ENCODE measurements at regions not wholly inside any gene's neighbourhood (a gene's known extent, or its start where the extent isn't known, plus 50 kb on each side); places are given as distances from the start of the nearest gene placed in this dataset.
A peak's percentile ranks its signal among the peaks of the same experiment; 100 is the strongest.

DNA sequence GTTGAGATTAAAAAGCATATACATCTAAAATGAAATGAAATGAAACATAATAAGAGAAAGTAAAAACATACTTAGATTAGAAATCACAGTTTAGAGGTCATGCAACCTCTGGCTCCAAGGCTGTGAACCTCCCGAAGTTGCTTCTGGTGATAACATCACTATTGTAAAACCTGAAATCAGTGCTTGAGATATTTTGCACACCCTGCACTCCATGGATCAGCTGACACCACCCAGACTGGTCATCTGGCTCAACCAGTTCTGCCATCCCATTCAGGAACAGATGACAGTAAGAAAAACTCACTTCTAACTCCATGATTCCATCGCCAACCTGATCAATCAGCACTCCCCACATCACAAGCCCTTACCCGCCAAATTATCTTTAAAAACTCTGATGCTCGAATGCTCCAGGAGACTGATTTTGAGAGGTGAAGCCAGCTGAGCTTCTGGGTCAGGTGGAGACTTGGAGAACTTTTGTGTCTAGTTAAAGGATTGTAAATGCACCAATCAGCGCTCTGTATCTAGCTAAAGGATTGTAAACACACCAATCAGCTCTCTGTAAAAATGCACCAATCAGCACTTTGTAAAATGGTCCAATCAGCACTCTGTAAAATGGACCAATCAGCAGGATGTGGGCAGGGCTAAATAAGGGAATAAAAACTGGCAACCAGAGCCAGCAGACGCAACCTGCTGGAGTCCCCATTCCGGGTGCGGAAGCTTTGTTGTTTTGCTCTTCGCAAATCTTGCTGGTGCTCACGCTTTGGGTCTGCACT is 162.6 kb upstream of the MAGI2 start:
- no peak for DNase-seq

- no peak for DNase-seq
Measured at GRCh38 chr7:79615466-79615865, 162.0 kb upstream of the MAGI2 start.

- no peak for DNase-seq
Measured at GRCh38 chr7:79612903-79613302, 159.4 kb upstream of the MAGI2 start.

- no peak for DNase-seq
Measured at GRCh38 chr7:79612022-79612421, 158.6 kb upstream of the MAGI2 start.

DNA sequence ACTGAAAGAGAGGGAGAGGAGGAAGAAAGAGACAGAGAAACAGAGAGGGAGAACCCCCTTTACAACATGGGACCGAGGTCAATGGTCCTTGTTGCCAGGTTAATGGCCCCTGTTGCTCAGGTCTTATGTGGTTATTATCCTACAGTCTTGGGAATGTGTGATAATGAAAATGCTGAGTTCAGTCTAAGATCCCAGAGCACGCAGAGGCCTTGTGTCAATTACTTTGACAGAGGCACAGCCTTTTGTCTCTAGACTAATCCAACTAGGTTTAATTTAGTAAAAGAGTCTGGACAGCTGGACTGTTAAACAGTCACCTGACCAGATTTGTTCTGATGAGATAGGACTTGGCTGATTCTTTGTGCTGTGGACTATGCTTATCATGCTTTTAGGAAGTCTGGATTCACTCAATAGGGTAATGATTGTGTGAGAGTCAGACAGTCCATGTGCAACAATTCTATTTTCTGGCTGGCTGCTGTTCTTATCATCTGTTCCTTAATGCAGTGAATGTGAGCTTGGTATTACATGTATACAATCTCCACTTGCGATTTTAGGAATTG is 157.4 kb upstream of the MAGI2 start:
- peak; percentile 48 for DNase-seq

GRCh38 chr7:79610313-79610712 is 156.8 kb upstream of the MAGI2 start:
- DNase-seq: no peak

- no peak for DNase-seq
Measured at GRCh38 chr7:79608005-79608404, 154.5 kb upstream of the MAGI2 start.

DNA sequence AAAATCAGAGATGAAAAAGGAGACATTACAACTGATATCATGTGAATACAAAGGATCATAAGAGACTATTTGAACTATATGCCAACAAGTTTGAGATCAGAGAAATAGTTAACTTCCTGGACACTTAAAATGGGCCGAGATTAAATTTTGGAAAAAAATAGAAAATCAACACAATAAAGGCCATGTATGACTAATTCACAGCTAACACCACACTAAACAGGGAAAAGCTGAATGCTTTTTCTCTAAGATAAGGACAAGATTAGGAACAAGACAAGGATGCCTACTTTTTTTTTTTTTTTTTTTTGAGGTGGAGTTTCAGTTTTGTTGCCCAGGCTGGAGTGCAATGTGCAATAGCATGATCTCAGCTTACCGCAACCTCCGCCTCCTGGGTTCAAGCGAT is 151.4 kb upstream of the MAGI2 start:
- DNase-seq: no peak

GRCh38 chr7:79598351-79598750 is 144.9 kb upstream of the MAGI2 start:
- no peak for DNase-seq

GRCh38 chr7:79594671-79595070 is 141.2 kb upstream of the MAGI2 start:
- DNase-seq: peak; percentile 93

DNA sequence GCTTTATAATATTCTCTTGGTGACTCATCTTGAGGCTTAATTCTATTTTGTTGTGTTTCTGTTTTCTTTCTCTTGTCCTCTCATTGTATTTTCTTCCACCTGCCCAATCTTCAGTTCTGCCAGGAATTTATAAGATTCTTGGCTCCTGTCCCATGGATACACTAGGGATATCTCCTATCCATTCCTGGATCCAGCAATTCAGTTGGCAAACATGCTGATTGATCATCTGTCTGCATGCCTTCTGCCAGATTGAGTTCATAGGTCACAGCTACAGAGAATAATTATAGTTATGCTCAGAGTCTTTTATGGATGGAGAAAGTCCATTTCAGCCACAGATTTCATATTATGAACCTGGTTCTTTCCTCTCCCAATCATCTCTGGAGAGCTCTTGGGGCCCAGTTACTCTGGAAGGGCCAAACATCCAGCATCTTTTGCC is 140.4 kb upstream of the MAGI2 start:
- DNase-seq: no peak

DNA sequence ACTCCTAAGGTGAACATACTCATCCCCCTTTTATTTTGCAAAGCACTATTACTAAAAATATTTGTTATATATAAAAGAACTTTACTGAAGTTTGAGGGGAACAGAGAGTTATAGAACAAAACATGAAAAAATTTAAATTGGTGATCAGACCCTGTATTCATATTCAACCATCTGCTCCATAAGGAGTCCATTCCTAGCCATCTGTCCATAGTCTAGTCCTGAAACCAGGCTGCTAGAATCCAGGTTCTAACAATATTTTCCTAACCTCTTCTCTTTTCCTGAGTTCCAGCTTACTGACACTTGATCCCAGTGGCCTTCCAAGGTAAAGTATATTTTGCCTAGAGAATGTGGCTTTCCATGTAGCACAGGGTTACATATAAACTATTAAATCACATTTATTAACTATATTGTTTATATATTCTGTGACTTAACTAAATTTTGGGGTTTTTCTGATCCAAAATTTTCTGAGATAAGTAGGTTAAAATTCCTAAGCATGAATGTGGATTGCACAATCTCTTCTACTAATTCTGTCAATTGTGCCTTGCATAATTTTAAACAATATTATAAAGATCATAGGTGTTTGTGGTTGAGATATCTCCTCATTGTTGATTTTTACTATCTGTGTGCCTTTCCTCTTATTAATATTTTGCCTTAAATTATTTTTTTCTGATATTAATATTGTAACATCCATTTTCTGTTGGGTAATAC is 137.6 kb upstream of the MAGI2 start:
- no peak for DNase-seq

- no peak for DNase-seq
Measured at GRCh38 chr7:79590391-79590790, 136.9 kb upstream of the MAGI2 start.

GRCh38 chr7:79570903-79571302 is 117.4 kb upstream of the MAGI2 start:
- no peak for DNase-seq

GRCh38 chr7:79563821-79564522 is 110.5 kb upstream of the MAGI2 start:
- no peak for DNase-seq

DNA sequence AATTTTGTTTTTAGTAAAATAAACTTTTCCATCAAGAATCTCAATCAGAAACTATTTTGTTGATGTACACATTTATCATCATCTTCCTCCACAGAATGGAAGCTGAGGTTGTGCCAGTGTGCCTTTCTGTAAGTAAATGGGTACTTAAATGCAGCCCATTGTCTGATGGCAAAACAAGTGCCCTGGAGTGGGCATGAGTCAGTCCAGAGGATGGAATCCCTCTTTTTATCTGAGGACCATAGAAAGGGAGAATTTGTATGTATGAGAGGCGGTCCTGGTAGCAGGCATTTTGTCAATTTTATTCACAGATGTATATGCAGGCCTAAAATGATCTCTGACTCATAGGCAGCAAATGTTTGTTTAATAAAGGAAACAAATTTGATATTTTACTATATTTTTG is 102.1 kb upstream of the MAGI2 start:
- no peak for DNase-seq

GRCh38 chr7:79553811-79554555 is 100.5 kb upstream of the MAGI2 start:
- no peak for DNase-seq

GRCh38 chr7:79552463-79552862 is 99.0 kb upstream of the MAGI2 start:
- no peak for DNase-seq

GRCh38 chr7:79548727-79549126 is 95.3 kb upstream of the MAGI2 start:
- peak; percentile 83 for DNase-seq

DNA sequence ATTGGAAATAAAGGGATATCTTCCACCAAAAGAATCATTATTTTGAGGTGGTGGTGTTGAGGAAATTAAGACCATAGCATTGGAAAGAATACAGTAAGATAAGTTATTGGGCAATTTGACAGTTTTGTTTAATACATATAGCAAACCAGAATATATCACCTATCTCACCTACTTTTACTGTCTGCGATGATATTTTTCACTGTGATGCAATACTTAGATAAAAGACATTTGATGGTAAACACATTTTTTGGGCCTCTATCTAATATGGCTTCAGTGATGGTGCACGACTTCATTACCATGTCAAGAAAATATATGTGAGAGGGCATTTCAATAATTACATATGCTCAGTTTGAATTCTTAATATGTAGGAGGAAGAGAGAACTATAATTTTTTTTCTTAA is 93.7 kb upstream of the MAGI2 start:
- DNase-seq: no peak

GRCh38 chr7:79540592-79540991 is 87.1 kb upstream of the MAGI2 start:
- no peak for DNase-seq

DNA sequence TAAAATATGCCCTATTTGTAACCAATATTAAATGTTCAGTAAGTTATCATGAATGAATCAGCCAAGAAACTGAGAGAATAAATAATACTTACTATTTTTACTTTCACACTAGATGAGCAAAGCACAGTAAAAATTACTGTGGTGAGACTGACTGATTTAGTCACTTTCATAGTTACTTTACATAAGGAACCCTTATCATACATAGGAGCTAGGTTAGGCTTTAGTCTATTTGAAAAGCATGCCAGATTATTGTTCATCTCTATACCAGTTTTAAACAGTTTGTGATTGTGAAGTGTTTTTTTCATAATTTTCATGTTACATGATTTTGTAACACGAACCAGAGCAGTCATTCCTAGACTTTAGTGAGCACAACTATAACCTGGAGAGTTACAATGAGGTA is 80.7 kb upstream of the MAGI2 start:
- no peak for DNase-seq
